GM18909 (cell line): ENCODE measurements at regions not wholly inside any gene's neighbourhood (a gene's known extent, or its start where the extent isn't known, plus 50 kb on each side); places are given as distances from the start of the nearest gene placed in this dataset.
"Not testable (repeated sequence)": the region's sequence is repeated elsewhere in the genome, so short reads cannot be mapped to it uniquely, and the experiment has no call there.

Experiments used
- ATAC-seq: cut with Tn5 transposase; IDR thresholded peaks from one replicate; pipeline ENCODE4 v1.9.1; 2021; ENCODE audit warnings: mild to moderate bottlenecking; ENCODE audit not compliant: unreplicated experiment, poor library complexity

DNA sequence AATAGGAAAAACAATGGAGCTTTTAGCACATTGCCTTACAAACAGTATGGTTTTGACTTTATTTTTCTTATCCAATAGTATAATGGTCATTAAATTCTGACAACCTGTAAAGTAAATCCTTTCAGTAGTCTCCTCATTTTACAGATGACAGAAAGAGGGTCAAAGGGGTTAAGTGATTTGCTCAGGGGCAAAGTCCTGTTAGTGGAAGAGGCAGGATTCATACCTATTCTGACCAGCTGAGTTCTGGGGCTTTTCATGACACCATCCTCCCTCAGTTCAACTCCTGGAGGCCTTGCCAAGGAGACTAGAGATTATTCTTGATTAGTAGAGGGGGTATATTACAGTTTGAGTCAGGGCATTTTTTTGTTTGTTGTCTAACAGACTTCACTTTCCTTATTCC lies 278.7 kb upstream of the DUSP10 start:
- no peak for ATAC-seq

DNA sequence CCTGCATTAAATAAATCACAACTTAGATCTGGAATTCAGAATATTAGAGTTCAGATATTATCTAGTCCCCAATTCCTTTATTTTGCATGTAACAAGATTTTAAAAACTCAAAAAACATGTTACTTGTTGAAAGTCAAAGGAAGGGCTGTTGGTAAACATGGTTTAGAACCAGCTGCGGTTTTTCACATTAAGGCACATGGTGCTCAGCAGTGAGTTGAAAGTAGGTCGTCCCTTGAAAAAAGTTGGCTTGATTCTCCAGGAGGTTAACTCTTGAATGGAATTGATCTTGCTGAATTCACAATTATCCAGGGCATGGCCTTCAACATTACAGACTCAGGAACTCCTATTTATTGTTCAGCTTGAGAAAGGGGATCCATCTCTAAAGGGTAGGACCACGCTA lies 277.1 kb upstream of the DUSP10 start:
- no peak for ATAC-seq

DNA sequence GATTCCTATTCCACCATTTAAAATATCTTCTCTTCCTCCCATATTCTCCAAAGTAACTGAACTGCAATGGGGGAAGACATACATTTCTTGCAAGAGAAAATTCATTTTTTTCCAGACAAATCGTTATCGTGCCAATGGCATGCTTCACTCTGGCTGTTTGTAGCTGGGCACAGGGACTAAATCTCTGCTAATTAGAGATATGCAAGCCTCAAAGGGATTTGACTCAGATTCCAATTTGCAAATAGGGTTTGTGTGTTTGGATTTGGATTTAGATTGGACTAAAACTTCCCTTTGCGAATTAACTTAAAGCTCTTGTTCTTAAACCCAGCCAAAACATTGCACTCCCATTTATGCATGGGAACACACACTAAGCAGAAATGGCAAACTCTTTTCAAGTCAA lies 276.2 kb upstream of the DUSP10 start:
- no peak for ATAC-seq

DNA sequence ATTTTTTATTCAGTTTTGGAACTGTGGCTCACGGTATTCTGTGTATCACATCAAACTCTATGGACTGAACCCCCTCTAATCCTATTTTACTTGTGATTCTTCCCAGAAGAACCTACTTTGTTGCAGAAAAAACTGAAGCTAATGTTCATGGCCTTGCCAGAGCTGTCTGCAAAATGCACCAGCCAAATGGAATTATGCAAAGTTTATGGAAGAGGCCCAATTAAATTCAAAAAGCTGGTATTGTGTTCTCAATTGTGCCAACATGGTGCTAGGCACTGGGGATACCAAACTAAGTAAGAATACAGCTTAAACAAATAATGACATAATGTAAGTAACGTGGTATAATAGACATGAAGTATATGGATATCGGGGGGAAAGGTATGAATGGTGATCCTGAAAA lies 273.8 kb upstream of the DUSP10 start:
- ATAC-seq: no peak

DNA sequence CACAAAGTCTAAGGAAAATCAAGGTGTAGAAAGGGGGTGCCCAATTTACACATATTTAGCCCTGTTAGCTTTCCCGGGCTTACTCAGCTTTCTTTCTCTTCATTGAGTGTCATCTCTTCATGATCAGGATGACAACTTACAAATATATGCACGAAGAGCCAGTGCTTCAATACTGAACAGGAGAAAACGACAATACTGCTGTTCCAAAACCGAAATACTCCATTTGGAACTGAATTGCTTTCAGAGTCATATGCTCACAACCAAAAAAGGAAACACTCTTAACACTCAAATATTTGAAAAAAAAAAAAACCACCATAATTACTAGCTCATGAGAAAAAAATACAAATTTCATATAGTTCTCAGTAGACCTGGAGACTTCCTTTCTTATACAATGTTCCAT lies 272.1 kb upstream of the DUSP10 start:
- no peak for ATAC-seq

DNA sequence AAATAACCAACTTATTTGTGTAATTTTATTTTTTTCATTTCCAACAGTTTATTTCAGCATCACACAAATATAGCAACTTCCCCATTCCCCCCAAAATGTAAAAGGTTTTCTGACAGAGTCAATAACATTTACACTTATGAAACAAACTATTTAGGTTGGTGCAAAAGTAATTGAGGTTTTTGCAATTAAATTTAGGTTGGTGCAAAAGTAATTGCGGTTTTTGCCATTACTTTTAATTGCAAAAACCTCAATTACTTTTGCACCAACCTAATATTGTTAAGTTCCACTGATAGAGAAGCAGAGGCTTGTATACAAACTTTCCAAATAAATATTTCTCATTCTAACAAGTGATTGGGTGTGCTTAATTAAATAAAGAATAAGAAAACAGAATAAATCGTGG lies 270.9 kb upstream of the DUSP10 start:
- no peak for ATAC-seq

DNA sequence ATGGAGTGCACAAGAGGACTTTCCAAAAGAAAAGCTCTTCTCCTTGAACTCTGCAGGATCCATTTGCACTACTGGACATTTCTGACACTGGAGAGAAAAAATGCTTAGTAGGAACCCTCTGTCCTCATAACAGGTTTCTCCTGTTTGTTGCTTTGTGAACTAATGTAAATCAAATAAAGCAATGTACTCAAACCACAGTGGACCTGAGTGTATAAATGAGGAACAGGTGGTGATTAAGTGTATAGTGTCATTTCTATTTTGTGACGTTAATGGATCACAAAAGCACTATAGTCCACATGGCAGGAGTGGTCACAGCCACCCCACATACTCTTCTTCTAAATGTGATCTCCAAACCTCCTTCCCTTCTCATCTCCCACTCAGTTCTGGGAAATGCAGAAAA lies 268.4 kb upstream of the DUSP10 start:
- no peak for ATAC-seq

DNA sequence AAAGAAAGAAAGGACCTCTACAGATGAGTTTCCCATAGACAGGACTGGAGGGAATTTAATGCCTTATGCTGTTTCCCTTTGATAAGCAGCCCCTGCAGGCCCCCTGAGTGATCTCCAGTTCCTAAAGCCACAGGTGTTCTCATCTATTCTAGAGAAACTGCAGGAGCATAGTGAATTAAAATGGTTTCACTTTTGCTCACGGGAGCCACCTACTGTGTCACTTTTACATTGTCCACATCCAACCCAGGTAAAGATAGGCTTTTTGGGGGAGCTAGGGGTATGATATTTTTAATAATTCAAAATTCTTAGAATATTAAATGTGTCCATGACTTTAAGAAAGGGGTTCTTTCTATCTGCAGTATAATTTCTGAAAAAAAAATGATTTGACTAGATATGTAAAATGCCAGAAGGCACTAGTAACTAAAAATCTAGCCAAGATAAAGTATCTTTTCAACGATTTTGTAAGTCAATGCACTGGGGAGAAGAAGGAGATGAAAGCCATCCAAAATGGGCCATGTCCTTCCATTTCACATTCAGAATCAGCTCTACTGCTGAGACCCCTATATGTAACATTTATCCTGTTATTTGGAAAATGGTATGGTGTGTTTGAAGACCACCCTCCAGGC lies 267.3 kb upstream of the DUSP10 start:
- peak; percentile 68 for ATAC-seq

DNA sequence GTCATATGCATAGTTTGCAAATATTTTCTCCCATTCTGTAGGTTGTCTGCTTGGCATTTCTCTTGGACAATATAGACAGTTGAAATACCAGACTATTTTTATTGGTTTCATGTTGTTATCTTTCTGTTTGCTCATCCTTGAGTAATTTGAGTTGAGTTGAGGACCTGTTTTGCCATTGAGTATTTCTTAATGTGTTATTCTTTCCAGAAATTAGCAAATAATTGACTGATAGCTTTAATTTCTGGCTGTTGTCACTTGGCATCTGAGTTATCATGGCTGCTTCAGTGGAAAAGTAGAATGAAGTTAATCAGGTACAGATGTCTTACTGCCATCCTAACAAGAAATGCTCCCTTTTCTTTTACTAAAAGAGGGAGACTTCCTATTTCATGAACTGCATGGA lies 264.8 kb upstream of the DUSP10 start:
- ATAC-seq: no peak

DNA sequence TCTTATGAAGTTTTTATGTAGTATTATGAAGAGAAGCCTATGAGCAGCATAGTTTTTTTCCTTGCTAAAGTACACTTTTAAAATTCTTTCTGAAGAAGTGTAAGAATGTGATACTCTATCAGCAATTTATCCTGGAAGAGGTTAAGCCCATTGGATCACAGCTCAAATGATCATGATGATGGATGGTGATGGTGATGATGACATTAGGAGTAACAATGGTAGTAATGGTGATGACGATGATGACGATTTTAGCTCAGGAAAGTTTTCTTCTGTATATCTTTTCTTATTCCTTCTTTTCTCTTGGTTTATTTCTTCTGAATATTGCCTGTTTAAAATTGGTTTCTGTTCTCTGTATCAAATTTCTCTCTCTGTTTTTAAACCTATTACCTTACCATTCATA lies 262.9 kb upstream of the DUSP10 start:
- ATAC-seq: no peak

DNA sequence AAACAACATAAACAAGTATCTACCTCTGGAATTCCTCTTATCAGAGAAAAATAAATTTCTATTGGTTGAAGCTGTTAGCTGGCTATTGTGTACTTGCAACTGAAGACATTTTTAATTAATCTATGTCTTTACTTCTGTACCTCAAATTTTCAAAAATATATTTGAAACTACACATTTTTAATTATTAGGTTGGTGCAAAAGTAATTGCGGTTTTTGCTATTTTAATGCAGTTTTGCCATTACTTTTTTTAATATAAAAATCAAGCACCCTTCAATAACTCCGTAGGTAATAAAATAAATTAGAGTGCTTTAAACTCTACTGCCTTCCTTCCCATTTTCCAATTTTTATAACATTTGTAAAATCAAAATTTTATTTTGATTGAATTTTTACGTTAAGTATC lies 262.1 kb upstream of the DUSP10 start:
- no peak for ATAC-seq

DNA sequence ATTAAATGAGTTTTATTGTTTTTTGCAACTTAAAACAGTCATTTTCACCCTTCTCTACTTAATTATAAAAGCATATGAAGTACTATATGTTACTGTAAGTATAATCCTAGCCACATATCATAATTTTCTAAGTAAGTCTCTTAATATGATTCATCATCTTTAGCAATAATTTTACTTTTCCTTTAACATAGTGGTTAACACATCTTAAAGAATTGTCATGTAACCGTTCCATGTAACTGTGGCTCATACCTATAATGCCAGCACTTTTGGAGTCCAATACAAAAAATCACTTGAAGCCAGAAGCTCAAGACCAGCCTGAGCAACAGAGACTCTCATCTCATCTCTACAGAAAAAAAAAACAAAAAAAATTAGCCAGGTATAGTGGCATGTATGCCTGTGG lies 260.6 kb upstream of the DUSP10 start:
- no peak for ATAC-seq

DNA sequence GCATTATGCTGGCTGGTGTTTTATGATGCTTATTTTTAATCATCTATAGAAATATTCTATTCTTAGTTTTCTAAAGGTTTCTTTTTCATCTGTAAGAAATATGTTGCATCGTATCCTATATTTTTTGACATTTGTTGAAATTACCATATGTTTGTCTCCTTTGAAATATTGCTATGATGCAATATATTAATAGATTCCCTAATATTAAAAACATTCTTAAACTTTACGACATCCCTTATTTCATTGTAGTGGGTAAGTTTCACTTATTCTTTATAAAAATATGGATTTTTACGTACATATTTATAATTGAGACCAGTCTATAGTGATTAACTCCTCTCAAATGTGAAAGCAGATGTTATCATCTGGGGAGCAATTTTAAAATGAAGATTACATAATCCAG lies 258.2 kb upstream of the DUSP10 start:
- no peak for ATAC-seq

DNA sequence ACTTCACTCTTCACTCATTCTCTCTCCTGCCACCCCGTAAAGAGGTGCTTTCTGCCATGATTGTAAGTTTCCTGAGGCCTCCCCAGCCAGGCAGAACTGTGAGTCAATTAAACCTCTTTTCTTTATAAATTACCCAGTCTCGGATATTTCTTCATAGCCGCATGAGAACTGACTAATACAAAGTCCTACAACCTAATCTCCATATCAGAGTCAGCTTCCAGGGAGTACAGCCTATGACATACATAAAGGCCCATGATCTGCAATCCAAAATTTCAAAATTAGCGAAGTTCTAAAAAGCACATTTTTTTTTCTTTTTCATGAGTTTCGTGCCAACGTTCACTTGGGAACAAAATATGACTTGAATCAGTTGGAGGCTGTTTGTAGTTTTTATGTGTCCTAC lies 256.9 kb upstream of the DUSP10 start:
- no peak for ATAC-seq

DNA sequence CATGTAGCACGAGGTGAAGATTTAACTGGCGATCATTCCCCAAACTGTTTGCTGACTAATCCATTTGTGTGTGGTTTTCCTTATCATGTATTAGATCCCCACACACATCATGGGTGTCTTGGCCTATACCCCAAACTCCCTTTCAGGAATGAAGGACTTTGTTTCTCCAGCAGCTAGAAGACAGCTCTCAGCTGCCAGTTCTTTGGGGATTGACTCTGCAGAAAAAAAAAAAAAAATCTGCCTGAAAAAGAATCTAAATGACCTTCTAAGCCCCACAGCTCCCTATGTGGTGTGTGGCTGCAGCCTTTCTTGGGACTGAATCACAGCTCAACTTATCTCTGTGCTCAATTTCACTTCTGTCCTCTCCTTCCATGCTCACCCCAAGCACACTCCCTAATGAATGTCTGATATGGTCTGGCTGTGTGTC lies 256.3 kb upstream of the DUSP10 start:
- no peak for ATAC-seq

DNA sequence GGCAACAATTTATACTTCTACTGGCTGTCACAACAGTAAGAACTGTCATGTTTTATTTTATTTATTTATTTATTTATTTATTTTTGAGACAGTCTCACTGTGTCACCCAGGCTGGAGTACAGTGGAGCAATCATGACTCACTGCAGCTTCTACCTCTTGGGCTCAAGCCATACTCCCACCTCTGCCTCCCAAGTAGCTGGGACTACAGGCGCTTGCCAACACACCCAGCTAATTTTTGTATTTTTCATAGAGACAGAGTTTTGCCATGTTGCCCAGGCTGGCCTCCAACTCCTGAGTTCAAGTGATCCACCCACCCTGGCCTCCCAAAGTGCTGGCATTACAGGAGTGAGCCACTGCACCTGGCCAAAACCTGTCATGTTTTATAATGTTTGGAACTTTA lies 255.1 kb upstream of the DUSP10 start:
- not testable (repeated sequence) for ATAC-seq

DNA sequence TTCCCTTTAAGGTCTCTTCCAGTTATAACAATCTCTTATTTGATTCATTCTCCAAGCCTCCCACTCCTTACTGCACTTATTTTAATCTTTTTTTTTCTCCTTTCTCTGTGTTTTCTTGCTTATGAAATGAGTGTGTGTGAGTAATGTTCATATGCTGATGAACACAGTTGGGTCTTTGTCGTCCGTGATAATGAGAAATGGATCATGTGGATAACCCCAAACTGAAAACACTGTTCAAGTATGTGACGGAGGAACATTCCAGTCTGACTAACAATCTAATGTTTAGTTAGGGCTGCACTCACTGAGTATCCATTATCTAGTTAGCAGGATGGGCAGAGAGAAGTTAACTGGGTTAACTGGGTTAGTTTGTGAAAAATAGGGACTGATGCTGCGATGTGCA lies 253.1 kb upstream of the DUSP10 start:
- ATAC-seq: no peak

DNA sequence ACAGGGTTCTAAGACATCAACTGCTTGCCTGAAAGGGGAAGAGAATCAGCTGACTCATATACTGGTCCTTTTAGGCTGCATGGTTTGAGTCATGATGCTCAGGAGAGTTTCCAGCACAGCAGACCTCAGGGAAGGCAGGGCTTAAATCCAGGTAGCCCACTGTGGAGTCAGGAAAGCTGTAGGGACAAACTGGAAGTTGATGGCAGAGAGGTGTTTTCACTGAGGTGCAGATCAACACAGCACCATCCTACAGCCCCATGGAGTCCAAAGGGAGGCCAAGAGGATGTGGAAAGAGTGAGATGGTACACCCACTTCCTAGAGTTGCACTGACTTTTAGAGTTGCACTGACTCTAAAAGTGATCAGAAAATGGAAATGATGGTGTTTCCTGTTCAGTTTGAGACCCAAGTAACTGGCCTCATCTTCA lies 252.4 kb upstream of the DUSP10 start:
- peak; percentile 67 for ATAC-seq

DNA sequence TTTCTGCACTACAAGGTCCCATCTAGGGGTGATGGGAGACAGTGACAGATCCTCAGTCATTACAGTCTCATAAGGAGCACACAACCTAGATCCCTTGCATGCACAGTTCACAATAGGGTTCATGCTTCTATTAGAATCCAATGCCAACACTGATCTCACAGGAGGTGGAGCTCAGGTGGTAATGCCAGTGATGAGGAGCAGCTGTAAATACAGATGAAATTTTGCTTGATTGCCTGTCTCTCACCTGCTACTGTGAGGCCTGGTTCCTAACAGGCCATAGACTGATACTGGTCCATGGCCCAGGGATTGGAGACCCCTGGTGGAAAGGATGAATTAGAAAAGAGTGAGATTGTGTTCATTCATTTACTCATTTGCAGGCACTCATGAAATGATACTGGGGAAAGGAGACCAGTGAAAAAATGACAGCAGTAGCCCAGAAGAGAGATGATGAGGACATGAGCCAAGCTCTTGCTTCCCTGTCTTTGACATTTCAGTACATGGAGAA lies 251.6 kb upstream of the DUSP10 start:
- no peak for ATAC-seq

DNA sequence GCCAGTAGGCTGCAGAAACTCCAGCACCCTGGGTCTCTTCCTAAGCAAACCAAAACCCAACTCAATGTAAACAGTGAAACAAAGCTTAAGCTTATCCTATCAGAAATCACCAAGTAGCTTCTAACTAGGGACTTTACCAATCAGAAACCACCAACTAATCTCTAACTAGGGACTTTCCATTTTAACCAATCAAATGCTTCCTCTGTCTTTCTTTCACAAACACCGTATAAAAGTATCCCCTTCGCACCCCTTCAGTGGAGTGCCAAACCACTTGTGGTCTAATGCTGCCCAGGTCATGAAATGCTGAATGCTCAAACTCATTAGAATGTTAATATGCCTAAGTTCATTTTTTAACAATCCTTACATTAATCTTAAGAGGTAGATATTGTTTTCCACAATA lies 250.5 kb upstream of the DUSP10 start:
- ATAC-seq: peak; percentile 53

DNA sequence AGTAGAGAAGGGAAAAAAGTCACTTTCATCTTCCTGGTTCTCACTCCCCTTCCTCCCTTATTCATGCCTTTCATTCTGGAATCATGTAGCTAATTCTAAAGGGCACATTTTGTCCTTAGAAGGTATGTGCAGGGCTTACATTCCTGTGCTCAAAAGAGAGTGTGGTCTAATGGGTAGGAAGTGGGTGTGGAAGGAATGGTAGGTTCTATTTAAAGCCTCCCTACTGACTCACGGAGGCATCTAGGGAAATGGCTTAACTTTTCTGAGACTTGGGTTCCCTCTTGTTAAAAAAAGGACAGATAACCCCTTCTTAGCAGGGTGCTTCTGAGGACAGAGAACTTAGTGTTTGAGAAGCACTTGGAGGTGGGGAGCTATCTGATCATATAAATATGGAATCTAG lies 249.3 kb upstream of the DUSP10 start:
- no peak for ATAC-seq

DNA sequence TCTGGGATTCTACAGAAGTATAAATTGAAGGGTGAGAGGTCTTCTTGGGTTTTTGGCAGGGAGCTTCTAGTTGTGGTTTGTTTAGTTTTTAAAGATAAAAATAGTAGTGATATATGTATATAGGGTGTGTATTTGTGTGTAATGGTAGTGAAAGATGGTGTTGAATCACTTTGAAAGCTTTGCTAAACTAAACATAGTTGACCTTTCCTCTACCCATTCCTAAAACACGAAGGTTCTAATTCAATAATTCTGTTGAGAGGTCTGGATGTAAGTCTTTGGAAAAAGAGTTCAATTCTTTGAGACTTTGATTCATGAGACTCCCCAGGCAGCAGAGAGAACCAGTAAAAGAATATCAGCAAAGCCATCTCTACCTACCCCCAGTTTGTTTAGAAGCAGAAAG lies 247.9 kb upstream of the DUSP10 start:
- no peak for ATAC-seq

DNA sequence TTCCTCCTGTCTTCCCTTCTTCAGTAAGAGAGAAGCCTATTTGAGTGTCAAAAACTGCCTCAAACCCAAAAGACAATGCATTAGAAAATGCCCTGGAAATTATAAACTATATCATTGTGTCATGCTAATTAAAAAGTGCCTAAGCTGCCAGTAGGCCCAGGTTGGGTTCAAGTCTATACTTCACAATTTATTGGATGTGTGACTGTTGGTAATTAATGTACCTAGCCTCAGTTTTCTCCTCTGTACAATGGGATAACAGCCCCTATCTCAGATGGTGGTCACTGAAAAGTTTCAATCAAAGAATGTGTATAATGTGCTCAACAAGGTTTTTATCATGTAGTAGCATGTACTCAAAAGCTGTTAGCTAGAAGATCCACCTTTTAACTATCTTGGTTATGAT lies 246.9 kb upstream of the DUSP10 start:
- ATAC-seq: no peak
